DND-41 (cell line): ENCODE measurements at regions not wholly inside any gene's neighbourhood (a gene's known extent, or its start where the extent isn't known, plus 50 kb on each side); places are given as distances from the start of the nearest gene placed in this dataset.

ENCODE experiments used
- ATAC-seq: fragments of 200-7000 bp; cut with Tn5 transposase; 3 replicates; pipeline ENCODE4 v1.9.1; 2021; ENCODE audit warnings: low read depth; ENCODE audit not compliant: insufficient read depth
- DNase-seq: peaks from one replicate; pipeline ENCODE4 v3.0.0-alpha.2; 2020
- H2AFZ ChIP-seq: 2 replicates; pipeline ENCODE4 v1.6.0; 2012; ENCODE audit warnings: low read depth, low read length
- H3K27ac ChIP-seq: 2 replicates; pipeline ENCODE4 v1.5.1; 2012; ENCODE audit warnings: low read length, inconsistent platforms
- H3K27me3 ChIP-seq: fragments of 200-600 bp; sonication (generic); 2 replicates; pipeline ENCODE4 v1.6.0; 2012; ENCODE audit warnings: low read length, mild to moderate bottlenecking, inconsistent platforms; ENCODE audit not compliant: insufficient read depth, poor library complexity
- H3K36me3 ChIP-seq: 2 replicates; pipeline ENCODE4 v1.5.1; 2012; ENCODE audit warnings: low read length, inconsistent platforms; ENCODE audit not compliant: insufficient read depth
- H3K4me1 ChIP-seq: 2 replicates; pipeline ENCODE4 v1.5.1; 2012; ENCODE audit warnings: mild to moderate bottlenecking, low read length; ENCODE audit not compliant: insufficient read depth
- H3K4me2 ChIP-seq: 2 replicates; pipeline ENCODE4 v1.6.0; 2012; ENCODE audit warnings: mild to moderate bottlenecking, moderate library complexity, low read length, inconsistent platforms; ENCODE audit not compliant: insufficient read depth
- H3K4me3 ChIP-seq, 2 experiments: fragments of 200-600 bp in 1 of 2; shearing (Covaris generic) in 1 of 2; 2 replicates each; pipeline ENCODE4 v1.5.1; 2012 to 2016; ENCODE audit warnings: inconsistent platforms in 2 of 2, low read length in 2 of 2, mild to moderate bottlenecking in 2 of 2, low read depth in 1 of 2, moderate library complexity in 1 of 2
- H3K79me2 ChIP-seq: 2 replicates; pipeline ENCODE4 v1.6.0; 2012; ENCODE audit warnings: low read length, inconsistent platforms; ENCODE audit not compliant: insufficient read depth
- H3K9ac ChIP-seq: 2 replicates; pipeline ENCODE4 v1.6.0; 2012; ENCODE audit warnings: low read depth, mild to moderate bottlenecking, inconsistent platforms, low read length, moderate library complexity
- H3K9me3 ChIP-seq: 2 replicates; pipeline ENCODE4 v1.5.1; 2012; ENCODE audit warnings: low read length, moderate library complexity, mild to moderate bottlenecking, inconsistent platforms; ENCODE audit not compliant: insufficient read depth, severe bottlenecking
- H4K20me1 ChIP-seq: 2 replicates; pipeline ENCODE4 v1.6.0; 2012; ENCODE audit warnings: low read length; ENCODE audit not compliant: insufficient read depth
- CTCF ChIP-seq: IDR thresholded peaks from 2 replicates; pipeline ENCODE4 v1.5.1; 2012; ENCODE audit warnings: borderline replicate concordance, low read length, moderate library complexity, mild to moderate bottlenecking; ENCODE audit not compliant: poor library complexity, severe bottlenecking; ENCODE audit errors: extremely low read depth
- EZH2 ChIP-seq: IDR thresholded peaks from 3 replicates; pipeline ENCODE4 v1.6.1; 2012; ENCODE audit warnings: borderline replicate concordance, low read depth, mild to moderate bottlenecking, moderate library complexity, low read length, inconsistent platforms; ENCODE audit not compliant: severe bottlenecking

GRCh38 chr6:152918991-152919390 is 63.9 kb downstream of the FBXO5 start:
- DNase-seq = no peak
- no peak overlapping the region for H3K27ac ChIP-seq
- no peak for ATAC-seq
- no peaks in the 10 kb centered on the region for H4K20me1 ChIP-seq
- no peak for TF ChIP-seq CTCF
- no peak for TF ChIP-seq EZH2
- H3K4me3 ChIP-seq = no peak overlapping the region
- no peaks in the 10 kb centered on the region for H3K36me3 ChIP-seq
- no peak overlapping the region for H3K4me2 ChIP-seq
- H3K4me1 ChIP-seq = no peaks in the 10 kb centered on the region
- H3K27me3 ChIP-seq = no peaks in the 10 kb centered on the region
- peaks cover 5% of the 10 kb centered on the region for H3K9me3 ChIP-seq
- no peak overlapping the region for H3K9ac ChIP-seq
- no peak overlapping the region for H2AFZ ChIP-seq
- H3K79me2 ChIP-seq = no peaks in the 10 kb centered on the region

- Histone ChIP-seq H3K79me2 (no peaks in the 10 kb centered on the region), H3K9me3 (no peaks in the 10 kb centered on the region), H3K27me3 (no peaks in the 10 kb centered on the region), H2AFZ (no peak overlapping the region), H3K4me3 (no peak overlapping the region), H3K4me1 (no peaks in the 10 kb centered on the region), H4K20me1 (no peaks in the 10 kb centered on the region), H3K4me2 (no peak overlapping the region), H3K27ac (no peak overlapping the region), H3K36me3 (no peaks in the 10 kb centered on the region), H3K9ac (no peak overlapping the region)
- TF ChIP-seq EZH2 (no peak), CTCF (no peak)
- no peak for ATAC-seq
- no peak for DNase-seq
Measured at GRCh38 chr6:152920016-152920415, 62.8 kb downstream of the FBXO5 start.
